ENCODE measurements at regions not wholly inside any gene's neighbourhood (a gene's known extent, or its start where the extent isn't known, plus 50 kb on each side); places are given as distances from the start of the nearest gene placed in this dataset.

- TF ChIP-seq CTCF (IDR thresholded peaks at IDR 0.05) (no peak), POLR2A (IDR thresholded peaks at IDR 0.05) (no peak)
Observed at GRCh38 chr6:30006170-30007131, 54.6 kb upstream of the POLR1H start.

Measured in right lobe of liver (tissue), 4 donors.